H1 (cell line): ENCODE measurements at regions not wholly inside any gene's neighbourhood (a gene's known extent, or its start where the extent isn't known, plus 50 kb on each side); places are given as distances from the start of the nearest gene placed in this dataset.

ENCODE experiments used
- CTCF ChIA-PET: fragments of 300-600 bp; sonication (Branson Sonifier 250); formaldehyde crosslinking; loops from one replicate; lab custom pipeline; 2021; ENCODE audit not compliant: partially characterized antibody; lab: Charles Lee
- POLR2A ChIA-PET: fragments of 300-600 bp; sonication (Branson Sonifier 250); formaldehyde crosslinking; loops from one replicate; lab custom pipeline; 2021; ENCODE audit warnings: inconsistent platforms; ENCODE audit not compliant: partially characterized antibody; lab: Charles Lee
- DNase-seq, 2 experiments: peaks; one replicate each; pipeline versions ENCODE4 v3.0.0 to v3.0.0-alpha.2; 2010 to 2022; ENCODE audit warnings: low spot score in 2 of 2, low read depth in 1 of 2, mixed read lengths in 1 of 2
- FAIRE-seq: peaks from 2 replicates; lab custom pipeline; 2011; peaks lifted over from hg19 to GRCh38; lab: Jason Lieb, UNC
- H2AFZ ChIP-seq: 2 replicates; pipeline ENCODE4 v1.8.1; 2012; ENCODE audit warnings: low read length, inconsistent platforms
- H2AK5ac ChIP-seq: 2 replicates; pipeline ENCODE4 v1.6.1; 2013; ENCODE audit warnings: low read depth, low read length
- H2BK120ac ChIP-seq: replicated peaks from 2 replicates; pipeline ENCODE3; 2013; ENCODE audit warnings: low read depth, low read length, inconsistent platforms
- H2BK12ac ChIP-seq: 2 replicates; pipeline ENCODE4 v1.6.1; 2013; ENCODE audit warnings: low read depth, low read length
- H2BK15ac ChIP-seq: 2 replicates; pipeline ENCODE4 v1.6.1; 2013; ENCODE audit warnings: low read length
- H2BK20ac ChIP-seq: 2 replicates; pipeline ENCODE4 v1.6.1; 2013; ENCODE audit warnings: low read length
- H2BK5ac ChIP-seq: 2 replicates; pipeline ENCODE4 v1.6.1; 2013; ENCODE audit warnings: low read depth, low read length
- H3K14ac ChIP-seq: 2 replicates; pipeline ENCODE4 v1.6.1; 2013; ENCODE audit warnings: inconsistent platforms; ENCODE audit not compliant: insufficient read length
- H3K18ac ChIP-seq: 2 replicates; pipeline ENCODE4 v1.6.1; 2013; ENCODE audit warnings: low read length; ENCODE audit errors: extremely low read depth
- H3K23ac ChIP-seq: 2 replicates; pipeline ENCODE4 v1.6.1; 2013; ENCODE audit warnings: inconsistent platforms; ENCODE audit not compliant: insufficient read length
- H3K23me2 ChIP-seq: 2 replicates; pipeline ENCODE4 v1.6.1; 2013; ENCODE audit warnings: low read depth, low read length
- H3K27ac ChIP-seq: 2 replicates; pipeline ENCODE4 v1.6.1; 2011; ENCODE audit warnings: low read depth, low read length, inconsistent platforms
- H3K27me3 ChIP-seq, 4 experiments: replicated peaks in 1 of 4; 1 replicate in 1 of 4; 2 replicates in 3 of 4; pipeline versions ENCODE4 v1.6.1 to v1.8.1; 2011 to 2013; ENCODE audit warnings: low read length in 3 of 4, mild to moderate bottlenecking in 3 of 4, inconsistent platforms in 2 of 4, mixed read lengths in 2 of 4, moderate library complexity in 1 of 4; ENCODE audit not compliant: control insufficient read depth in 3 of 4, insufficient read depth in 3 of 4; ENCODE audit errors: extremely low read depth in 1 of 4
- H3K36me3 ChIP-seq, 4 experiments: 2 replicates each; pipeline versions ENCODE4 v1.6.1 to v1.8.1; 2011 to 2013; ENCODE audit warnings: mild to moderate bottlenecking in 4 of 4, low read length in 3 of 4, moderate library complexity in 2 of 4, control low read depth in 1 of 4, inconsistent platforms in 1 of 4; ENCODE audit not compliant: insufficient read depth in 4 of 4, control insufficient read depth in 2 of 4
- H3K4ac ChIP-seq: replicated peaks from 2 replicates; pipeline ENCODE3; 2013; ENCODE audit warnings: low read length, low read depth, mixed read lengths, inconsistent platforms; ENCODE audit not compliant: insufficient read length
- H3K4me1 ChIP-seq, 4 experiments: replicated peaks in 1 of 4; 1 replicate in 1 of 4; 2 replicates in 3 of 4; pipeline versions ENCODE4 v1.6.1 to v1.8.1; 2011 to 2013; ENCODE audit warnings: low read length in 3 of 4, inconsistent platforms in 2 of 4, mixed read lengths in 1 of 4; ENCODE audit not compliant: insufficient read depth in 4 of 4, control insufficient read depth in 3 of 4
- H3K4me2 ChIP-seq, 2 experiments: 2 replicates each; pipeline versions ENCODE4 v1.6.1 to v1.8.1; 2011 to 2013; ENCODE audit warnings: low read depth in 2 of 2, low read length in 2 of 2, control low read depth in 1 of 2, inconsistent platforms in 1 of 2, mild to moderate bottlenecking in 1 of 2; ENCODE audit not compliant: insufficient read depth in 1 of 2
- H3K4me3 ChIP-seq, 4 experiments: fragments of 200-600, 300-600 bp in 1 of 4; sonication (generic), shearing (Covaris generic), sonication (Bioruptor Twin) in 1 of 4; 2 replicates each; pipeline versions ENCODE4 v1.5.1 to v1.8.1; 2011 to 2016; ENCODE audit warnings: low read length in 4 of 4, low read depth in 3 of 4, control low read depth in 2 of 4, inconsistent platforms in 2 of 4, mild to moderate bottlenecking in 2 of 4, mixed read lengths in 1 of 4, moderate library complexity in 1 of 4; ENCODE audit not compliant: insufficient read depth in 2 of 4; ENCODE audit errors: extremely low read depth in 1 of 4
- H3K56ac ChIP-seq: replicated peaks from 2 replicates; pipeline ENCODE3; 2013; ENCODE audit warnings: low read depth, mild to moderate bottlenecking, mixed read lengths, low read length, inconsistent platforms; ENCODE audit not compliant: insufficient read length
- H3K79me1 ChIP-seq: 2 replicates; pipeline ENCODE4 v1.6.1; 2013; ENCODE audit warnings: low read depth, low read length, control low read depth
- H3K79me2 ChIP-seq, 2 experiments: 2 replicates each; pipeline versions ENCODE4 v1.6.1 to v1.8.1; 2012 to 2013; ENCODE audit warnings: low read length in 2 of 2, mild to moderate bottlenecking in 2 of 2, inconsistent platforms in 1 of 2; ENCODE audit not compliant: insufficient read depth in 2 of 2, control insufficient read depth in 1 of 2
- H3K9ac ChIP-seq, 4 experiments: replicated peaks in 1 of 4; 1 replicate in 1 of 4; 2 replicates in 3 of 4; pipeline versions ENCODE4 v1.6.1 to v1.8.1; 2011 to 2013; ENCODE audit warnings: low read depth in 3 of 4, low read length in 3 of 4, control low read depth in 2 of 4, mild to moderate bottlenecking in 2 of 4, moderate library complexity in 2 of 4, inconsistent platforms in 1 of 4; ENCODE audit errors: extremely low read depth in 1 of 4
- H3K9me3 ChIP-seq, 2 experiments: 2 replicates each; pipeline versions ENCODE4 v1.6.1 to v1.8.1; 2012 to 2013; ENCODE audit warnings: mild to moderate bottlenecking in 2 of 2, moderate library complexity in 2 of 2, control low read depth in 1 of 2, inconsistent platforms in 1 of 2, low read depth in 1 of 2, low read length in 1 of 2, mixed read lengths in 1 of 2; ENCODE audit not compliant: insufficient read depth in 2 of 2
- H4K20me1 ChIP-seq, 2 experiments: replicated peaks in 1 of 2; 2 replicates each; pipeline versions ENCODE3 to v1.8.1; 2011 to 2013; ENCODE audit warnings: inconsistent platforms in 2 of 2, low read length in 2 of 2, mild to moderate bottlenecking in 1 of 2; ENCODE audit not compliant: insufficient read depth in 2 of 2, control insufficient read depth in 1 of 2
- H4K5ac ChIP-seq: 2 replicates; pipeline ENCODE4 v1.6.1; 2013; ENCODE audit warnings: low read length, low read depth, mixed read lengths, inconsistent platforms; ENCODE audit not compliant: insufficient read length
- H4K8ac ChIP-seq: 2 replicates; pipeline ENCODE4 v1.8.0; 2013; ENCODE audit warnings: mild to moderate bottlenecking, moderate library complexity, low read length, inconsistent platforms; ENCODE audit not compliant: insufficient read depth; ENCODE audit errors: extremely low read depth
- H4K91ac ChIP-seq: replicated peaks from 2 replicates; pipeline ENCODE3; 2013; ENCODE audit warnings: low read length, mixed read lengths, inconsistent platforms; ENCODE audit not compliant: insufficient read length
- BCL11A ChIP-seq, 2 experiments: IDR thresholded peaks; one replicate each; pipeline ENCODE4 v1.6.1; 2011; ENCODE audit warnings: low read depth in 2 of 2, low read length in 2 of 2, mild to moderate bottlenecking in 2 of 2
- RFX5 ChIP-seq: IDR thresholded peaks from 2 replicates; pipeline ENCODE4 v1.6.1; 2011; ENCODE audit warnings: low read depth, low read length, improper control_type of control experiment, borderline replicate concordance
- SIN3A ChIP-seq, 2 experiments: IDR thresholded peaks in 1 of 2; conservative IDR thresholded peaks in 1 of 2; 2 replicates each; pipeline ENCODE4 v1.6.1; 2011 to 2012; ENCODE audit warnings: low read length in 2 of 2, improper control_type of control experiment in 1 of 2, low read depth in 1 of 2, mild to moderate bottlenecking in 1 of 2
- WGBS, 2 experiments: shearing (Covaris generic) in 1 of 2; methylation state at CpG; one replicate each; pipeline versions ENCODE4 v1.1.6 to v1.1.7; 2013 to 2015; ENCODE audit warnings: low lambda C conversion rate in 2 of 2, mixed read lengths in 2 of 2, inconsistent platforms in 1 of 2, low coverage in 1 of 2, missing lambda C conversion rate in 1 of 2; ENCODE audit not compliant: insufficient replicate concordance in 2 of 2, insufficient coverage in 1 of 2, insufficient read length in 1 of 2; ENCODE audit errors: extremely low coverage in 1 of 2, missing lambda C conversion rate in 1 of 2; 5-methylcytosine and 5-hydroxymethylcytosine counted together

DNA sequence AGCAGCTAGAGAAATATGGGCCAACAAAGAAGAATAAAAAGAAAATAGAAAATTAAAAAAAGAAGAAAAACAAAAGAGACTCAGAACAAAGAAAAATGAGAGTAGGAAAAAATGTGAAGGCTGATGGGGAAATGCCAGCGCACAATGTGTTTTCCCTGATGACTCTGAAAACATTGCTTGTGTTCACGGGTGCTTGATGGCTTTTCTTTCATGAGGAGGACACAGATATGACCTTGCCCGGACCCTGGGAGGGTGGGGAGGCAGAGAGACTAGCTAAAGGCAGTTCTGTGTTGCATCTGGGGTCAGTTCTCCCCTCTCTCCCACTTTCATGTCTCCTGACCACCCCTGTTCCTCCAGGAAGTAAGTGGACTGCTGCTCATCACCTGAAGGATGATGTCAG, 125.9 kb downstream of the MOBP start:
- H4K5ac ChIP-seq: no peak overlapping the region
- no peak overlapping the region for H2BK20ac ChIP-seq
- H3K79me2 ChIP-seq: no peaks in the 10 kb centered on the region
- no peak overlapping the region for H3K4me2 ChIP-seq
- H4K20me1 ChIP-seq: no peaks in the 10 kb centered on the region
- WGBS, 2 experiments: 76% methylated on average over 3 of the region's 3 CpGs; no CpG with 5 or more reads in 1 of the 2 experiments
- H3K14ac ChIP-seq: no peak overlapping the region
- no peak overlapping the region for H3K56ac ChIP-seq
- no peak overlapping the region for H2AFZ ChIP-seq
- H3K4me1 ChIP-seq: no peaks in the 10 kb centered on the region
- no peak overlapping the region for H3K18ac ChIP-seq
- no peak for FAIRE-seq
- H3K9ac ChIP-seq: no peak overlapping the region
- no peak overlapping the region for H2BK120ac ChIP-seq
- H3K23me2 ChIP-seq: no peaks in the 10 kb centered on the region
- no peaks in the 10 kb centered on the region for H3K36me3 ChIP-seq
- DNase-seq: no peak
- no peak overlapping the region for H3K4ac ChIP-seq
- H4K91ac ChIP-seq: no peak overlapping the region
- no peaks in the 10 kb centered on the region for H3K79me1 ChIP-seq
- H3K9me3 ChIP-seq: no peaks in the 10 kb centered on the region
- no peak overlapping the region for H3K23ac ChIP-seq
- no peaks in the 10 kb centered on the region for H3K27me3 ChIP-seq
- no peak overlapping the region for H4K8ac ChIP-seq
- H2BK15ac ChIP-seq: no peak overlapping the region
- H2BK12ac ChIP-seq: no peak overlapping the region
- H3K27ac ChIP-seq: no peak overlapping the region
- no peak overlapping the region; the same call in 1 of the 2 replicates for H2BK5ac ChIP-seq
- no peak overlapping the region for H2AK5ac ChIP-seq
- no peak overlapping the region for H3K4me3 ChIP-seq
- ChIA-PET POLR2A (no interaction called here), CTCF (no interaction called here)
- TF ChIP-seq RFX5: no peak
- TF ChIP-seq BCL11A (IDR thresholded peaks at IDR 0.05; ENCODE audit: low read depth in 2 of 2, low read length in 2 of 2): no peak
- no peak for TF ChIP-seq SIN3A (conservative IDR thresholded peaks at IDR 0.05 in 1 of 2, IDR thresholded peaks at IDR 0.05 in 1 of 2; ENCODE audit: low read depth in 1 of 2, low read length in 2 of 2)
